HPDE6-E6E7 (cell line): ENCODE measurements at regions not wholly inside any gene's neighbourhood (a gene's known extent, or its start where the extent isn't known, plus 50 kb on each side); places are given as distances from the start of the nearest gene placed in this dataset.
A peak's percentile ranks its signal among the peaks of the same experiment; 100 is the strongest.
"Not testable (repeated sequence)": the region's sequence is repeated elsewhere in the genome, so short reads cannot be mapped to it uniquely, and the experiment has no call there.

Experiments used
- DNase-seq: peaks from one replicate; pipeline ENCODE4 v3.0.0; 2011; ENCODE audit warnings: missing footprints; ENCODE audit errors: extremely low spot score

GRCh38 chr13:75178436-75178835 lies 303.5 kb downstream of the TBC1D4 start:
- DNase-seq, result no peak

- DNase-seq, result no peak
These were observed 306.4 kb downstream of the TBC1D4 start for GRCh38 chr13:75175575-75175974.

GRCh38 chr13:75175097-75175496 lies 306.9 kb downstream of the TBC1D4 start:
- DNase-seq, result not testable (repeated sequence)

- DNase-seq, result no peak
These were observed 307.5 kb downstream of the TBC1D4 start for GRCh38 chr13:75174481-75174880.

- no peak for DNase-seq
These were observed 308.3 kb downstream of the TBC1D4 start for GRCh38 chr13:75173457-75174356.

GRCh38 chr13:75170311-75170710 lies 311.7 kb downstream of the TBC1D4 start:
- DNase-seq, result no peak

- no peak for DNase-seq
These were observed 316.3 kb downstream of the TBC1D4 start for GRCh38 chr13:75165543-75166230.

- no peak for DNase-seq
These were observed 320.2 kb downstream of the TBC1D4 start for GRCh38 chr13:75161804-75162203.

- no peak for DNase-seq
These were observed 321.0 kb downstream of the TBC1D4 start for GRCh38 chr13:75160984-75161383.

GRCh38 chr13:75154331-75154730 lies 327.6 kb downstream of the TBC1D4 start:
- DNase-seq, result no peak

GRCh38 chr13:75153834-75154233 lies 328.1 kb downstream of the TBC1D4 start:
- no peak for DNase-seq

- no peak for DNase-seq
These were observed 328.6 kb downstream of the TBC1D4 start for GRCh38 chr13:75153386-75153785.

- DNase-seq, result no peak
These were observed 330.8 kb downstream of the TBC1D4 start for GRCh38 chr13:75151081-75151643.

- DNase-seq, result no peak
These were observed 332.2 kb downstream of the TBC1D4 start for GRCh38 chr13:75149776-75150175.

GRCh38 chr13:75147946-75148345 lies 334.0 kb downstream of the TBC1D4 start:
- DNase-seq, result no peak

- DNase-seq, result no peak
These were observed 335.5 kb downstream of the TBC1D4 start for GRCh38 chr13:75146436-75146835.

GRCh38 chr13:75145927-75146326 lies 336.0 kb downstream of the TBC1D4 start:
- DNase-seq, result no peak

- no peak for DNase-seq
These were observed 342.7 kb downstream of the TBC1D4 start for GRCh38 chr13:75139291-75139690.

- DNase-seq, result no peak
These were observed 343.9 kb downstream of the TBC1D4 start for GRCh38 chr13:75137911-75138571.

- no peak for DNase-seq
These were observed 345.8 kb downstream of the TBC1D4 start for GRCh38 chr13:75136151-75136550.

GRCh38 chr13:75135325-75135825 lies 346.6 kb downstream of the TBC1D4 start:
- DNase-seq, result peak; percentile 6
